Fibroblast of lung (primary cell): ENCODE measurements at regions not wholly inside any gene's neighbourhood (a gene's known extent, or its start where the extent isn't known, plus 50 kb on each side); places are given as distances from the start of the nearest gene placed in this dataset.

Experiments used
- DNase-seq, 2 donors: peaks; one replicate each; pipeline versions ENCODE4 v3.0.0 to v3.0.0-alpha.2; 2010; ENCODE audit warnings: low read depth in 2 of 2
- H2AFZ ChIP-seq: 2 replicates; pipeline ENCODE4 v1.5.1; 2012; ENCODE audit warnings: low read length, control low read depth, inconsistent platforms
- H3K27ac ChIP-seq: 2 replicates; pipeline ENCODE4 v1.5.1; 2011; ENCODE audit warnings: low read length, control low read depth; ENCODE audit not compliant: insufficient read depth
- H3K27me3 ChIP-seq: 2 replicates; pipeline ENCODE4 v1.5.1; 2011; ENCODE audit warnings: mild to moderate bottlenecking, low read length; ENCODE audit not compliant: control insufficient read depth, insufficient read depth
- H3K36me3 ChIP-seq: 2 replicates; pipeline ENCODE4 v1.5.1; 2011; ENCODE audit warnings: low read length; ENCODE audit not compliant: control insufficient read depth, insufficient read depth
- H3K4me1 ChIP-seq: 2 replicates; pipeline ENCODE4 v1.5.1; 2011; ENCODE audit warnings: low read length; ENCODE audit not compliant: control insufficient read depth, insufficient read depth; ENCODE audit errors: extremely low read depth
- H3K4me2 ChIP-seq: 2 replicates; pipeline ENCODE4 v1.5.1; 2011; ENCODE audit warnings: low read length, control low read depth; ENCODE audit not compliant: insufficient read depth; ENCODE audit errors: extremely low read depth
- H3K4me3 ChIP-seq, 4 experiments: fragments of 200-600 bp in 1 of 4; sonication (generic) in 1 of 4; replicated peaks in 1 of 4; 2 replicates each; pipeline ENCODE4 v1.5.1; 2011 to 2016; ENCODE audit warnings: low read length in 4 of 4, low read depth in 3 of 4, mild to moderate bottlenecking in 3 of 4, control low read depth in 2 of 4, inconsistent platforms in 1 of 4, mixed read lengths in 1 of 4; ENCODE audit not compliant: insufficient read depth in 1 of 4; ENCODE audit errors: control extremely low read depth in 1 of 4
- H3K79me2 ChIP-seq: 2 replicates; pipeline ENCODE4 v1.5.1; 2012; ENCODE audit warnings: mild to moderate bottlenecking, low read length, inconsistent platforms; ENCODE audit not compliant: control insufficient read depth, insufficient read depth
- H3K9ac ChIP-seq: 2 replicates; pipeline ENCODE4 v1.5.1; 2011; ENCODE audit warnings: mild to moderate bottlenecking, low read length, control low read depth; ENCODE audit not compliant: insufficient read depth
- H3K9me3 ChIP-seq: 2 replicates; pipeline ENCODE4 v1.5.1; 2012; ENCODE audit warnings: low read depth, low read length; ENCODE audit not compliant: control insufficient read depth, insufficient read depth
- H4K20me1 ChIP-seq: 2 replicates; pipeline ENCODE4 v1.5.1; 2011; ENCODE audit warnings: low read length; ENCODE audit not compliant: control insufficient read depth, insufficient read depth; ENCODE audit errors: extremely low read depth
- EZH2 ChIP-seq: IDR thresholded peaks from 2 replicates; pipeline ENCODE4 v1.5.1; 2012; ENCODE audit warnings: low read length, control low read depth, mild to moderate bottlenecking; ENCODE audit errors: missing control alignments
- TF ChIP-seq, protein P1 (sequence below), 2 donors: IDR thresholded peaks in 1 of 2; conservative IDR thresholded peaks in 1 of 2; 1 replicate in 1 of 2; 2 replicates in 1 of 2; pipeline ENCODE4 v1.5.1; 2011 to 2012; ENCODE audit warnings: low read length in 2 of 2, control low read depth in 1 of 2, inconsistent platforms in 1 of 2, low read depth in 1 of 2, mild to moderate bottlenecking in 1 of 2

DNA sequence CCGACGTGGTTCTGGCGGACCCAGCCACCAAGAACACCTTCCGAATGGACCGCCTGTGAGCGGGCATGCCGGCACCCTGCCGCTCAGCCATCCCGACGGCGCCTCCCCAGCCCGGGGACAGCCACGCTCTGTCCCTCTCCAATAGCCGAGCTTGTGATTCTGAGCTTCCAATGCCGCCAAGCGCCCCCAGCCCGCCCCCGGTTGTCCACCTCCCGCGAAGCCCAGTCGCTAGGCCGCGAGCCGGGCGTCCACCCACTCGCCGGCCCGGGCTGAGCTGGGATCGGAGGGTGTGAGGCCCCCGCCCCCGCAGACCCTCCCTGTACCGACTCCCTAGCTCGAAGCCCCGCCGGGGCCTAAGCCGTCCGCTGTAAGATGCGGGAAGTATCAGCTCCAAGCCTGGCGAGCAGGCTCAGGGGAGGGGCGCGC is 1195.1 kb upstream of the CHAC2 start:
- Histone ChIP-seq H3K27ac (no peak overlapping the region), H3K9me3 (no peaks in the 10 kb centered on the region), H2AFZ (no peak overlapping the region), H3K4me2 (no peak overlapping the region), H4K20me1 (no peaks in the 10 kb centered on the region), H3K36me3 (no peaks in the 10 kb centered on the region), H3K27me3 (no peaks in the 10 kb centered on the region), H3K4me1 (no peaks in the 10 kb centered on the region), H3K9ac (no peak overlapping the region), H3K4me3 (no peak overlapping the region), H3K79me2 (no peaks in the 10 kb centered on the region)
- no peak for DNase-seq
- TF ChIP-seq, protein P1, sequence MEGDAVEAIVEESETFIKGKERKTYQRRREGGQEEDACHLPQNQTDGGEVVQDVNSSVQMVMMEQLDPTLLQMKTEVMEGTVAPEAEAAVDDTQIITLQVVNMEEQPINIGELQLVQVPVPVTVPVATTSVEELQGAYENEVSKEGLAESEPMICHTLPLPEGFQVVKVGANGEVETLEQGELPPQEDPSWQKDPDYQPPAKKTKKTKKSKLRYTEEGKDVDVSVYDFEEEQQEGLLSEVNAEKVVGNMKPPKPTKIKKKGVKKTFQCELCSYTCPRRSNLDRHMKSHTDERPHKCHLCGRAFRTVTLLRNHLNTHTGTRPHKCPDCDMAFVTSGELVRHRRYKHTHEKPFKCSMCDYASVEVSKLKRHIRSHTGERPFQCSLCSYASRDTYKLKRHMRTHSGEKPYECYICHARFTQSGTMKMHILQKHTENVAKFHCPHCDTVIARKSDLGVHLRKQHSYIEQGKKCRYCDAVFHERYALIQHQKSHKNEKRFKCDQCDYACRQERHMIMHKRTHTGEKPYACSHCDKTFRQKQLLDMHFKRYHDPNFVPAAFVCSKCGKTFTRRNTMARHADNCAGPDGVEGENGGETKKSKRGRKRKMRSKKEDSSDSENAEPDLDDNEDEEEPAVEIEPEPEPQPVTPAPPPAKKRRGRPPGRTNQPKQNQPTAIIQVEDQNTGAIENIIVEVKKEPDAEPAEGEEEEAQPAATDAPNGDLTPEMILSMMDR (conservative IDR thresholded peaks at IDR 0.05 in 1 of 2, IDR thresholded peaks at IDR 0.05 in 1 of 2; ENCODE audit: low read depth in 1 of 2, low read length in 2 of 2), result no peak
- no peak for TF ChIP-seq EZH2

DNA sequence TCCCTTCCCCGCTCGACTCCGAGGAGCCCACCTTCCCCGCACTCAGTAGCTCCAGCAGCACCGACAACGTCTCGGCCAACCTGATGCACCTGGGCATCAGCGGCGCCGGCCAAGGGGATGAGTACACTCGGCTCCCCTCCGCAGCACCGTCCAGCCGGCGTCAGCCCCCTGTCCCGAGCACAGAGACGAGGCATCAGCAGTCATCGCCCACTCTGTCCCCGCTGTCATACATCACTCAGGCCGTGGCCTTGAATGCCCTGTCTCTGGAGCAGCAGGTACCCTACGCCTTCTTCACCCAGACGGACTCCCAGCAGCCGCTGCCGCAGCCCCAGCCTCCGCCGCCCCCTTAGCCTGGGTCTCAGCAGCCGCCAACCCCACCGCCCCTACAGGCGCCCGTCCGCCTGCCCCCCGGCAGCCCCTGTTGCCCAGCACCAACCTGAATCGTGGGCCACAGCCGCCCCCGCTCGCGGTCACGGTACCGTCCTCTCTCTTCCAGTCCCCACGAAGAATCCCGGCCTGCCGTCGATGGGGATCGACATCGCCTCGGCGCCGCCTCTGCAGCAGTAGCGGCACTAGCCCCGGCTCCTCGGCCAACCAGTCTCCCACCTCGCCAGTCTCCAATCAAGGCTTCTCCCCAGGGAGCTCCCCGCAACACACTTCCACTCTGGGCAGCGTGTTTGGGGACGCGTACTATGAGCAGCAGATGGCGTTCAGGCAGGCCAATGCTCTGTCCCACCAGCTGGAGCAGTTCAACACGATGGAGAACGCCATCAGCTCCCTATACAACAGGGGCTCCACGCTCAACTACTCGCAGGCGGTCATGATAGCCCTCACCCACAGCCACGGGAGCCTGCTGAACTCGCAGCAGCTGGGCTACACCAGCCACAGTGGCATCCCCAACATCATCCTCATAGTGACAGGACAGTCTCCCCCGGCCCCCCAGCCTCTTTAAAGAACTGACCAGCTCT is 1195.9 kb upstream of the CHAC2 start:
- DNase-seq, result no peak
- Histone ChIP-seq H3K79me2 (no peaks in the 10 kb centered on the region), H3K9me3 (no peaks in the 10 kb centered on the region), H3K9ac (no peak overlapping the region), H3K4me3 (no peak overlapping the region), H4K20me1 (no peaks in the 10 kb centered on the region), H3K4me1 (no peaks in the 10 kb centered on the region), H3K27me3 (no peaks in the 10 kb centered on the region), H2AFZ (no peak overlapping the region), H3K36me3 (no peaks in the 10 kb centered on the region), H3K27ac (no peak overlapping the region), H3K4me2 (no peak overlapping the region)
- TF ChIP-seq, protein P1 (conservative IDR thresholded peaks at IDR 0.05 in 1 of 2, IDR thresholded peaks at IDR 0.05 in 1 of 2; ENCODE audit: low read depth in 1 of 2, low read length in 2 of 2), result no peak
- no peak for TF ChIP-seq EZH2

DNA sequence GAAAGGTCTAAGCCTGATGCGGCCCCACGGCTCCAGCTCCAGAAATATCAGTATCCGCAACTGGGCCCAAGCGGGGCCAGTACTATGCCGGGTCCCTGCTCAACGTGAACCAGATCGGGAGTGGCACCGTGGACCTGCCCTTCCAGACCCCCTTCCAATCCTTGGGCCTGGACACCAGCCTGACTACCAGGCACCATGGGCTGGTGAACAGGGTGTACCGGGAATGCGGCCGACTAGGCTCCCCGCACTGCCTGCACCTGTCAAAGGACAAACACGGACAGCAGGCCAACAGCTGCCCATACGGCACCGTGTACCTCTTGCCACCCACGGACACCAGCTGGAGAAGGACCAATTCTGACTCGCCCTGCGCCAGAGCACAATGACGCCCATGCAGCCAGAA is 1196.9 kb upstream of the CHAC2 start:
- Histone ChIP-seq H3K27ac (no peak overlapping the region), H3K79me2 (no peaks in the 10 kb centered on the region), H3K4me2 (no peak overlapping the region), H3K9ac (no peak overlapping the region), H3K4me1 (no peaks in the 10 kb centered on the region), H3K27me3 (no peaks in the 10 kb centered on the region), H3K4me3 (no peak overlapping the region), H3K9me3 (no peaks in the 10 kb centered on the region), H3K36me3 (no peaks in the 10 kb centered on the region), H2AFZ (no peak overlapping the region), H4K20me1 (no peaks in the 10 kb centered on the region)
- TF ChIP-seq, protein P1 (conservative IDR thresholded peaks at IDR 0.05 in 1 of 2, IDR thresholded peaks at IDR 0.05 in 1 of 2; ENCODE audit: low read depth in 1 of 2, low read length in 2 of 2), result no peak
- TF ChIP-seq EZH2, result no peak
- no peak for DNase-seq
